Suprapubic skin (tissue), 4 donors: ENCODE measurements at regions not wholly inside any gene's neighbourhood (a gene's known extent, or its start where the extent isn't known, plus 50 kb on each side); places are given as distances from the start of the nearest gene placed in this dataset.

Experiments used
- DNase-seq, 2 donors: peaks; one replicate each; pipeline ENCODE4 v3.0.0-alpha.2; 2019; ENCODE audit warnings: low spot score in 2 of 2
- H3K27ac ChIP-seq: fragments of 200-600 bp; sonication (generic); one replicate; pipeline ENCODE4 v1.5.1; 2019
- H3K27me3 ChIP-seq: fragments of 200-600 bp; sonication (generic); one replicate; pipeline ENCODE4 v1.5.1; 2019
- H3K36me3 ChIP-seq: fragments of 200-600 bp; sonication (generic); one replicate; pipeline ENCODE4 v1.5.1; 2019
- H3K4me1 ChIP-seq: fragments of 200-600 bp; sonication (generic); one replicate; pipeline ENCODE4 v1.5.1; 2019
- H3K4me3 ChIP-seq: fragments of 200-600 bp; sonication (generic); one replicate; pipeline ENCODE4 v1.5.1; 2019; ENCODE audit warnings: mild to moderate bottlenecking
- H3K9me3 ChIP-seq: fragments of 200-600 bp; sonication (generic); one replicate; pipeline ENCODE4 v1.5.1; 2019
- EP300 ChIP-seq: sonication (generic); formaldehyde crosslinking; IDR thresholded peaks from one replicate; pipeline ENCODE4 v1.6.1; 2017; ENCODE audit warnings: antibody characterized with exemption
- POLR2A ChIP-seq, 2 donors: fragments of 450-650 bp; IDR thresholded peaks; one replicate each; pipeline ENCODE4 v1.6.1; 2017; ENCODE audit warnings: antibody characterized with exemption in 2 of 2, mild to moderate bottlenecking in 2 of 2, moderate library complexity in 2 of 2
- POLR2AphosphoS5 ChIP-seq, 3 donors: sonication (generic); formaldehyde crosslinking; IDR thresholded peaks; one replicate each; pipeline ENCODE4 v1.6.1; 2017; ENCODE audit warnings: antibody characterized with exemption in 3 of 3
- WGBS: methylation state at CpG from one replicate; pipeline ENCODE4 v1.1.5; 2018; 5-methylcytosine and 5-hydroxymethylcytosine counted together
- TF ChIP-seq, protein P1 (sequence below), 2 donors: fragments of 200-600 bp in 1 of 2; fragments of 450-650 bp in 1 of 2; sonication (generic) in 1 of 2; IDR thresholded peaks; one replicate each; pipeline ENCODE4 v1.5.1; 2016 to 2019; ENCODE audit warnings: antibody characterized with exemption in 2 of 2, mild to moderate bottlenecking in 1 of 2, moderate library complexity in 1 of 2

DNA sequence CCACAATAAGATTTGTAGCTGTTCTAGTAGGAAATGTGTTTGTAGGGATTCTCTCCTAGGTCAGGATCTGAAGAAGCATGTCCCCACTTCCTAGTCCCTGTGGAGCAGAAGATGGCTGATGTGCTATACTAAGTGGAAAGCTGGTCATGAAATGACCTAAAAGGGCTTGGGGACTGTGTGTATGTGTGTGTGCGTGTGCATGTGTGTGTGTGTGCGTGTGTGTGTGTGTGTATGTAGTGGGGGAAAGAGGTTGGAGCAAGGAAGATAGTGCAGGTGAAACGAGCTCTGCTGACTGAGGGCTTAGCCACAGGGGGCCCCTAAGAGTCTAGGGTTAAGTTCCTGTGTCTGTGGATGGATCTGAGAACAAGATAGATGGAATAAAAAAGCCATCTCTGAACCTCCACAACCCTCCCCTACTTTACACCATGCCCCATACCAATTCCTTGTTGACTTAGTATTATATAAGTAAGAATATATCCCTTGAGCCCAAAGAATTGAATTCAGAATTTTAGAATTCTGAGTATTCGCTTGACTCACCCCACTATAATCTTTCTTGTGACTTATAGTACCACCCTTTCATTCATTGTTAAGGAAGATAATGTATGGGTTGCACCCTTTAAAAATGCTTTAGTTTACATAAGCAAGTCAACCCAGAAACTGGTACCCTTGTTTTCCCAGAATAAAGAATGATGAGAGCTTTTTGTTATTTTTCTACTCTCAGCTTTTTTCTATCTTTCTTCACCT lies 96.1 kb downstream of the RPL22L1 start:
- Histone ChIP-seq H3K9me3 (no peaks in the 10 kb centered on the region), H3K4me1 (no peaks in the 10 kb centered on the region), H3K27me3 (no peaks in the 10 kb centered on the region), H3K4me3 (no peak overlapping the region), H3K27ac (no peak overlapping the region), H3K36me3 (no peaks in the 10 kb centered on the region)
- 81% methylated on average over 4 of the region's 4 CpGs for WGBS
- no peak for DNase-seq
- TF ChIP-seq POLR2AphosphoS5 (IDR thresholded peaks at IDR 0.05), result no peak
- TF ChIP-seq, protein P1, sequence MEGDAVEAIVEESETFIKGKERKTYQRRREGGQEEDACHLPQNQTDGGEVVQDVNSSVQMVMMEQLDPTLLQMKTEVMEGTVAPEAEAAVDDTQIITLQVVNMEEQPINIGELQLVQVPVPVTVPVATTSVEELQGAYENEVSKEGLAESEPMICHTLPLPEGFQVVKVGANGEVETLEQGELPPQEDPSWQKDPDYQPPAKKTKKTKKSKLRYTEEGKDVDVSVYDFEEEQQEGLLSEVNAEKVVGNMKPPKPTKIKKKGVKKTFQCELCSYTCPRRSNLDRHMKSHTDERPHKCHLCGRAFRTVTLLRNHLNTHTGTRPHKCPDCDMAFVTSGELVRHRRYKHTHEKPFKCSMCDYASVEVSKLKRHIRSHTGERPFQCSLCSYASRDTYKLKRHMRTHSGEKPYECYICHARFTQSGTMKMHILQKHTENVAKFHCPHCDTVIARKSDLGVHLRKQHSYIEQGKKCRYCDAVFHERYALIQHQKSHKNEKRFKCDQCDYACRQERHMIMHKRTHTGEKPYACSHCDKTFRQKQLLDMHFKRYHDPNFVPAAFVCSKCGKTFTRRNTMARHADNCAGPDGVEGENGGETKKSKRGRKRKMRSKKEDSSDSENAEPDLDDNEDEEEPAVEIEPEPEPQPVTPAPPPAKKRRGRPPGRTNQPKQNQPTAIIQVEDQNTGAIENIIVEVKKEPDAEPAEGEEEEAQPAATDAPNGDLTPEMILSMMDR (IDR thresholded peaks at IDR 0.05), result no peak
- TF ChIP-seq EP300, result no peak
- TF ChIP-seq POLR2A (IDR thresholded peaks at IDR 0.05), result no peak

DNA sequence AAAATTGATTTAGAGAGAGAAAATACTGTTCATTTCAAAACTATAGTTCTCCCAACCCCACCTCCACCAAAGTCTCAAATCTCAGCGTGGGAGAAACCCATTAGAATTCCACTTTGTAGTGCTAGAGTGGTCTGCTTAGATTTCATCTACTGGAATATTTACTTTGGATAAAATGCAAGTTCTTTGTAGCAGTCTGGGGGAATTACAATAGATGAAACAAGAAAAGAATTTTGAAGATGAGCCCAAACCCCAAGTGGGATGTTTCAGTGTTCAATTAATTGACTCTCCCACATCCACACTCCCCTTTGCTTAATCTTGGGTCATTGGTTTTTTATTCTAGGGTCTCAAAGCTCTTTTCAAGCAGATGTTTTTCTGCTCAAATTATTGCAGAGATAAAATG lies 97.8 kb downstream of the RPL22L1 start:
- WGBS, result 54% methylated on average over 1 of the region's 1 CpG
- H3K36me3 ChIP-seq, result no peaks in the 10 kb centered on the region
- H3K4me3 ChIP-seq, result no peak overlapping the region
- no peak overlapping the region for H3K27ac ChIP-seq
- H3K9me3 ChIP-seq, result no peaks in the 10 kb centered on the region
- H3K27me3 ChIP-seq, result no peaks in the 10 kb centered on the region
- DNase-seq, result no peak
- TF ChIP-seq EP300 (no peak), POLR2A (IDR thresholded peaks at IDR 0.05) (no peak)
- no peaks in the 10 kb centered on the region for H3K4me1 ChIP-seq

DNA sequence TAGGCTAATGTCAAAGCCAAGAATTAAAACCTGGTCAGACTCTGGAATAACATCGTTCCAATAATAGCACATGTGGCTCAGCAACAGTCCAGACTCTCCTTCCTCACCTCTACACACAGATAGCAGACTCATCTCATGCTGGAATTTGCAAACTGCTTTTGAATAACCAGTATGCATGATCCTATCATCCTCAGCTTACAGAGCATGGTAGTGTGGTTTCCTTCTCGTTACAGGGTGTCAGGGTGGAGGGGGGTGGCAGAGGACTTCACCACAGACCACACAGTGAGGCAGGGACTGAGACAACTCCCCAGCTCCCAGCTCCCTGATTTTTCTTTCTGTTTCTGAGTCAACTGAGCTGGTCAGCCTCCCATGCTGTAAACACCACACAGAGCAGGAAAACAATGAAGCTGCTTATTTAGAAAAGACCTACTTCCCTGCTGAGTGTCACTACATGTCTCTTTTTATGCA lies 101.6 kb downstream of the RPL22L1 start:
- 49% methylated on average over 2 of the region's 2 CpGs for WGBS
- Histone ChIP-seq H3K27ac (no peak overlapping the region), H3K4me1 (no peaks in the 10 kb centered on the region), H3K4me3 (no peak overlapping the region), H3K9me3 (no peaks in the 10 kb centered on the region), H3K36me3 (no peaks in the 10 kb centered on the region), H3K27me3 (no peaks in the 10 kb centered on the region)
- no peak for TF ChIP-seq POLR2A (IDR thresholded peaks at IDR 0.05)
- TF ChIP-seq, protein P1 (IDR thresholded peaks at IDR 0.05), result no peak
- TF ChIP-seq POLR2AphosphoS5 (IDR thresholded peaks at IDR 0.05), result no peak
- TF ChIP-seq EP300, result no peak
- no peak for DNase-seq

DNA sequence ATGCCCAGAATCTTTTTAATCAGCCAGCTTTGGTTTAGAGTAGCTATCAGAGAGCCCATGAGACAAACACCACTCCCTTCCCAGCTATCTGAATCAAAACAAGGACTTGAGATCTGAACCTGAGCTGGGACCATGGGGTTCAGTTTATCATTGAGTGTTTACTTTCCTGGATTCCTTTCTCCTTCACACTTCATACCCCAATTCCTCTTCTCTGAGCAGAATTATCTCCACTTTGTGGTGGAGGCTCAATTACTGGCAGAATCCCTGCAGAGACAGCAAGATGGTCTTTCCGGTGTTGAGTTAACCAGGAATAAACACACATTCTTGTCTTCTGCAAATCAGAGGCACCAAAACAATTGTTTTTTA lies 102.4 kb downstream of the RPL22L1 start:
- no peak for DNase-seq
- WGBS, result 88% methylated on average over 1 of the region's 1 CpG
- no peaks in the 10 kb centered on the region for H3K9me3 ChIP-seq
- H3K27ac ChIP-seq, result no peak overlapping the region
- H3K27me3 ChIP-seq, result no peaks in the 10 kb centered on the region
- H3K4me3 ChIP-seq, result no peak overlapping the region
- TF ChIP-seq, protein P1 (IDR thresholded peaks at IDR 0.05), result no peak
- TF ChIP-seq POLR2A (IDR thresholded peaks at IDR 0.05), result no peak
- no peak for TF ChIP-seq POLR2AphosphoS5 (IDR thresholded peaks at IDR 0.05)
- TF ChIP-seq EP300, result no peak
- no peaks in the 10 kb centered on the region for H3K4me1 ChIP-seq
- no peaks in the 10 kb centered on the region for H3K36me3 ChIP-seq

DNA sequence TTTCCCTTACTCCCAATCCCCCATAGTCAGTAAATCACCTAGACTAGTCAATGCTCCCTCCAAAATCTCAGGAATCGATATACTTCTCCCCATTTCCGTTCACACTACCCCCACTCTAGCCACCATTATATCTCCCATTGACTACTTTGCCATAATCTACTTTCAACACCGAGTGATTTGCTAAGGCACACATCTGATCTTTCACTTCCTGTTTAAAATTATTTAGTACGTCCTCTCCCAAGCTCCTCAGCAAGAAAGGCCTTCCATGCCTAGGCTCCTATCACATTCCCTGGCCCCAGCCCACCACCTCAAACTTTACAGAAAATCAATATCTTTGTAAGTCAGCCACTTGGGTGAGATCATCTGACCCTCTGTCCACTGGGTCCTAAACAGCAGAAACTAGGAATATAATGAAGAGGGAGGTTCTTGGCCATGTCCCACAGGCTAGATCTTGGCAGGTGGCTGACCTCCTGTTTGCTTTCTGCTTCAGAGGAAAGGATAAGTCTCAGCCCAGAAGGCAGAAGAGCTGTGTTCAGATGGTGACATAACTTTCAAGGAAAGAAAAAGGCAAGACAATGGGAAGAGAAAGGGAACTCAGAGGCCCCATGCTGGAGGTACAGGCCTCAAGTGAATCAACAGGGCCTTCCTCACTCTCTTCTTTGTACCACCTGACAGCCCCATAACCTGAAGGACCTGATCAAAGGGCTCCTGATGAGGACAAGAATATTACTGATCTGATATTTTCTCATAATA lies 103.0 kb downstream of the RPL22L1 start:
- no peaks in the 10 kb centered on the region for H3K9me3 ChIP-seq
- WGBS, result 84% methylated on average over 4 of the region's 4 CpGs
- DNase-seq, result no peak
- no peak overlapping the region for H3K4me3 ChIP-seq
- no peaks in the 10 kb centered on the region for H3K27me3 ChIP-seq
- no peaks in the 10 kb centered on the region for H3K4me1 ChIP-seq
- H3K27ac ChIP-seq, result no peak overlapping the region
- H3K36me3 ChIP-seq, result no peaks in the 10 kb centered on the region
- TF ChIP-seq POLR2AphosphoS5 (IDR thresholded peaks at IDR 0.05) (no peak), EP300 (no peak), POLR2A (IDR thresholded peaks at IDR 0.05) (no peak)
- TF ChIP-seq, protein P1 (IDR thresholded peaks at IDR 0.05), result no peak
